ENCODE measurements at regions not wholly inside any gene's neighbourhood (a gene's known extent, or its start where the extent isn't known, plus 50 kb on each side); places are given as distances from the start of the nearest gene placed in this dataset.

- TF ChIP-seq CTCF (IDR thresholded peaks at IDR 0.05; ENCODE audit: low read depth, low read length, poor library complexity, severe bottlenecking) (no peak), EZH2phosphoT487 (IDR thresholded peaks at IDR 0.05; ENCODE audit: borderline replicate concordance, low read length) (no peak)
These were observed 307.9 kb upstream of the POU3F2 start for GRCh38 chr6:98526465-98526864.
